ENCODE measurements at regions not wholly inside any gene's neighbourhood (a gene's known extent, or its start where the extent isn't known, plus 50 kb on each side); places are given as distances from the start of the nearest gene placed in this dataset.
A peak's percentile ranks its signal among the peaks of the same experiment; 100 is the strongest.
"Not testable (repeated sequence)": the region's sequence is repeated elsewhere in the genome, so short reads cannot be mapped to it uniquely, and the experiment has no call there.

DNA sequence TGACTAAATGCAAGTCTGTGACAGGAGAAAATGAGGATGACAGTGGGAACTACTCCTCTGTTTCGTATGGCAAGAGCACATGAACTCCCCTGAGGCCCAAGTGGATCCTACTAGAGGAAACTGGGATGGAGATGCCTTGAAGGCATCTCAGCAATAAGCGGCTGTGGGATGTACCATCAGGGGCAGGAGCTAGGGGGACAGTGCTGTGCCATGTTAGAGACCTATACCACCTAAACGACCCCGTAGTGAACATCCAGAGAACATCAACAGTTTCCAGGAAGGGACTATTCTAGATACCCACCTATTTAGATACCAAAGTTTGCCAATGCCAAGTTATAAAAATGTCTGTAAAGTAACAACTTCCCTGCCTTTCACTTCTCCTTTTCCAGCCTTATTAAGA is 860.8 kb upstream of the ACVR2A start:
- no peak for DNase-seq (ENCODE audit: low read depth, low spot score)

DNA sequence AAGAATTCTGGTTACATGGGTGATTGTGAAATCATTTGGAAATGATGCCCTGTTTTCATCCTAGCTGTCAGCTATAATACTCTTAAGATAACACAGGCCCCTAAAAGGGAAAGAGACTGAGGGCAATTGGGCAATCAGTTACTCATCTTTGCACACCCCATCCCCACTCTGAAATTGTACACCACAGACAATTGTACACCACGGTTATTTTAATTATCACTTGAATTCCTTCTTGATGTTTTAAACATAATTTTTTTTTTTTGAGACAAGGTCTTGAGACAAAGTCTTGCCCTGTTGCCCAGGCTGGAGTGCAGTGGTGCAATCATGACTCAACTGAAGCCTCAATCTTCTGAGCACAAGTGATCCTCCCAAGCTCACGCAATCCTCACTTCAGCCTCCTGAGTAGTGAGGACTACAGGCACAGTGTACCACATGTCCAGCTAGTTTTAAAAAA is 862.4 kb upstream of the ACVR2A start:
- DNase-seq (ENCODE audit: low read depth, low spot score) = no peak

GRCh38 chr2:146981921-146982320 is 862.9 kb upstream of the ACVR2A start:
- no peak for DNase-seq (ENCODE audit: low read depth, low spot score)

- DNase-seq (ENCODE audit: low read depth, low spot score) = no peak
These were observed 865.1 kb upstream of the ACVR2A start for GRCh38 chr2:146979746-146980145.

DNA sequence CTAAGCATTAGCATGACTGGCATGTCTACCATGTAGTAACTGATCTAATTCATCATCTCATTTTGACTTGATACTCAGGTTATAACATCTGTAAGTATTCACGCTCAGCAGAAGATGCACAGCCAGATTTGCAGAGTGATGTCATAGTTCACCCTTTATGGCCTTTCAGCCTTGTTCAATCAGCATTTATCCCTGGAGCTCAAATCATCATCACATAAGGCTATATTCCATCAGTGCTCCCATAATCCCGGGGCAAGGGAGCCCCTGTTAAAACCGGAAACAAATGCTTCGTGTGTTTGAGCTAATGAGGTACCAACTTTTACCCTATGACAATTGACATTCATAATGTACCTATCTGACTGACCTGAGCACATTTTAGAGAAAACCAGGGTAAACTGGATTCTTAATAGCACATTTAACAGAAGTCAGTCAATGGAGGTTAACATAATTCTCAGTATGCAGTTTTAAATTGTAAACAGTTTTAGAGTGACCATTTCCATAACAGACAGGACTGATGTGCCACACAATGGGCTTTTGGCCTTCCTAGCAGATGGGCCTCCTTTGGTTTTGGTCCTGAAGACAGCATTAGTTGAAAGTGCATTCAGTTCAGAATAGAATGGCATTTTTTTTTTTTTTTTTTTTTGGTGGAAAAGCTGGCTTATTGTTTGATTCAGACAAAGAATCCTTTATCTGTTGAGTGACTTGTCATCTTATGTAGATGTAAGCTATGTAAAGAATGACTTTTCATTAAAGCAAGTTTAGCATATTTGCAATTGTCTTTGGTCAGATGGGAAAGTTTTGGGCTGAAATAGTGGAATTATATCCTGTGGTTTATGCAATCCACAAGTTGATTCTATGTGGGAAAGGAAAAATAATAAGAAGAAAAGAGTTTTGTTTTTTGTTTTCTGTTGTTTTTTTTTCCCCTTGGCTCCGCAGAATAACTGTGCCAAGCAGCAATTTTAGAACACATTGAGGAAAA is 866.0 kb upstream of the ACVR2A start:
- no peak for DNase-seq (ENCODE audit: low read depth, low spot score)

GRCh38 chr2:146970981-146971380 is 873.8 kb upstream of the ACVR2A start:
- not testable (repeated sequence) for DNase-seq (ENCODE audit: low read depth, low spot score)

GRCh38 chr2:146969703-146970102 is 875.1 kb upstream of the ACVR2A start:
- DNase-seq (ENCODE audit: low read depth, low spot score) = not testable (repeated sequence)

DNA sequence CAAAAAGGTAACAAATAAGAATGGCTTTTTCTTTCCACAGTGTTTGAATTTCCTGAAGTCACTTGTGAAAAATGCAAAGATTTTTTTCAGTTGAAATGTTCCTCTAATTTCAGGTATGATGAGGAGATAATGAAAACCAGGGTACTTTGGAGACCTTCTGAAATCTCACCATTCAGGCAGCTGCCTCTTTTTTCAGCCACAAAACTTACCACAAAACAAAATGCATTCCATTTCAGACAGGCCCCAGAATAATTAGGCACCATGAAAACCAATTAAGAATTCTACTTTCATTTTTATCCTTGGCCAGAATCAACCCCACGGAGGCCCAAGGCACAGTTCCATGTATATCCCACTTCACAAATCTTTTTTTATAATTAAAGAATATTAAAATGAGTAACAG is 880.3 kb upstream of the ACVR2A start:
- DNase-seq (ENCODE audit: low read depth, low spot score) = no peak

- DNase-seq (ENCODE audit: low read depth, low spot score) = no peak
These were observed 890.3 kb upstream of the ACVR2A start for GRCh38 chr2:146954544-146954943.

DNA sequence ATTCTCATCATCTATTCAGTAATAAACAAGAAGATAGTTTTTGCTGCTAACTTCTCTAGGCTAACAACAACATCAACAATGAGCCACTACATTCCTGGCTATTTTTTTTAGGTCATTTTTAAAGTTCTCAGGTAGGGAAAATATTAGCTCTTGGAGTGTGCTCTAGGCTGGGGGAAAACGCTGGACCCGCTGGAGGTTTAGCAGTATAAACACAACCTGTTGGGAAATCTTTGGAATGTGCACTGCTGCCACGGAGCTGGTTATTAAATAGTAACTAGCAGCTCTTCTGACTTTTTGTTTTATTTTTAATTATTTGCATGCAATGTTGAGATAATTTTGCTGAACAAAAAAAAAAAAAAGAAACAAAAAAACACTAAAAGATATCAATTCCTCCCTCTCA is 892.1 kb upstream of the ACVR2A start:
- DNase-seq (ENCODE audit: low read depth, low spot score) = no peak

DNA sequence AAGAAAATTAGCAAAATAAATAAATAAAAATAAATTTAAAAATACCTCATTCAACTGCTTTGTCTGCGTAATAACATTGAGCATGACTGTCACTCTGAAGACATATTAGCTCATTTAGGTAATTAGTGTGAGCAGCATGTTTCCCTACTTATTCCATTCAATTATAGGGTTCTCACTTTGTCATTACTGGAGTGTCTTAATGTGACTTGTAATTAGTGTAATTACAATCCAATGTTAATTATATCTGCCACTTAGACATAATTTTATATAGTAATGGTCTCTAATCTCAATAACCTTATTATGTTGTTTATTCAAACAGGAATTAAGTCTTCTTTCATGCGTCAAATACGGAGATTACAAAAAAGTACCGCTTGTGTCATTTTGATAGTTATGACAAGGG is 893.9 kb upstream of the ACVR2A start:
- DNase-seq (ENCODE audit: low read depth, low spot score) = no peak

GRCh38 chr2:146950361-146950760 is 894.5 kb upstream of the ACVR2A start:
- DNase-seq (ENCODE audit: low read depth, low spot score) = no peak

GRCh38 chr2:146949400-146949799 is 895.4 kb upstream of the ACVR2A start:
- DNase-seq (ENCODE audit: low read depth, low spot score) = no peak

- DNase-seq (ENCODE audit: low read depth, low spot score) = no peak
These were observed 900.2 kb upstream of the ACVR2A start for GRCh38 chr2:146944601-146945000.

DNA sequence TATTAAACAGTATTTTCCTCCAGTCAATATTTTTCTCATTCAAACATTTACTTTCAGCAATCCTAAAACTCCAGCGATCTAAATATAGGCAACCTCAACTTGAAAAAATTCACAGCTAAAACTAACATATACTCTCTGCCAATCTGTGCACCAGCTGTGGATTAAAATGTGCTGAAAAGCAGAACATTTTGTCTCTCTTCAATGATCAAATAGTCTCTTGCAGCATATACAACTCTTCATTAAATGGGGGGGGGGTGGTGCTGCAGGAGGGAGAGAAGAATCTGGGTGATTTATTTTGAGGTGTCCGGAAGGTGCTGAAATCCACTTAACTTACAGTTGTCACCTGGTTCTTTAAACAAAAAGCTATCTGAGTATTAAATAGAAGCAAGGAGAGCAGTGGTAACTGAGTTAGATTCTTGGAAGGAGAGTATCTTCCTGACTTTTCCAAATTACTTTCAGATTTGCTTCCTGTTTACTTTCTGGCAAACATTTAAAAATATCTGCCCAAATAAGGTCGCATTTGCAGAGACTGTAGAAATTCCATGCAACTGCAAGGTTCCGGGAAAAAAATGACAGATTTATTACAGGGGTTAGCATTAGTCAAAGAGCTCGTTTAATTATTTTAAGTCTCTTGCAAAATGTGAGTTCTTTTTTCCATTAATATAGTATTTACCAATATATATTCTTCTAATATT is 904.7 kb upstream of the ACVR2A start:
- DNase-seq (ENCODE audit: low read depth, low spot score) = no peak

- no peak for DNase-seq (ENCODE audit: low read depth, low spot score)
These were observed 909.9 kb upstream of the ACVR2A start for GRCh38 chr2:146934921-146935320.

DNA sequence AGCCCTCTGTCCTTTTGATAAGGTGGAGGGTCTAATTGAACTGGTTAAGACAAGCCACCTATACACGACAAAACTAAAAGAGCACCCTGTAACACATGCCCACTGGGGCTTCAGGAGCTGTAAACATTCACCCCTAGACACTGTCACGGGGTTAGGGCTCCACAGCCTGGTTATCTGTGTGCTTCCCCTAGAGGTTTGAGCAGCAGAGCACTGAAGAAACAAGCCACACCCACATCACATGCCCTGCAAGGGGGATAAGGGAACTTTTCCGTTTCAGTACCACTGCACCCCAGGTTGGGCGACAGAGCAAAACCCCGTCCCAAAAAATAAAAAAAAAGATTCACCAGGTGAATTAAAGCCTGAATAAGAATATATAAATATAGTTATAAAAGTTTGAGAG is 913.7 kb upstream of the ACVR2A start:
- DNase-seq (ENCODE audit: low read depth, low spot score) = no peak

- peak; percentile 28 for DNase-seq (ENCODE audit: low read depth, low spot score)
These were observed 917.6 kb upstream of the ACVR2A start for GRCh38 chr2:146927080-146927711.

DNA sequence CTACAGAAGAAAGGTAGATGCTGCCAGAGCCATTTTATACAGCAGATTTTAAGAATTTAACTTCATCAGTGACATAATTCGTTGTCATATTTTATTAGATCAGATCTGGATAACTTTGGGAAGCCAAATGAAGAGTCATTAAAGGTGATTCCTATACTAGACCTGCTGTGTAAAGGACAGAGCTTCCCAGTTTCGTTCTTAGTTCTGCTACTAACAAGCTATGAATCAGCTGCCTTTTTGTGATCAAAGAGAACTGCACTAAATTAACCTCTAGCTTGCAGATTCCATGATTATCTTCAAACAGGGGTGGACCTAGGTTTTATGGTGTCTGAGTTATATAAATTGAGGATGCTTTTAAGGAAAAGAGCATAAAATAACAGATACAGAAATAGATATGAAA is 926.5 kb upstream of the ACVR2A start:
- no peak for DNase-seq (ENCODE audit: low read depth, low spot score)

DNA sequence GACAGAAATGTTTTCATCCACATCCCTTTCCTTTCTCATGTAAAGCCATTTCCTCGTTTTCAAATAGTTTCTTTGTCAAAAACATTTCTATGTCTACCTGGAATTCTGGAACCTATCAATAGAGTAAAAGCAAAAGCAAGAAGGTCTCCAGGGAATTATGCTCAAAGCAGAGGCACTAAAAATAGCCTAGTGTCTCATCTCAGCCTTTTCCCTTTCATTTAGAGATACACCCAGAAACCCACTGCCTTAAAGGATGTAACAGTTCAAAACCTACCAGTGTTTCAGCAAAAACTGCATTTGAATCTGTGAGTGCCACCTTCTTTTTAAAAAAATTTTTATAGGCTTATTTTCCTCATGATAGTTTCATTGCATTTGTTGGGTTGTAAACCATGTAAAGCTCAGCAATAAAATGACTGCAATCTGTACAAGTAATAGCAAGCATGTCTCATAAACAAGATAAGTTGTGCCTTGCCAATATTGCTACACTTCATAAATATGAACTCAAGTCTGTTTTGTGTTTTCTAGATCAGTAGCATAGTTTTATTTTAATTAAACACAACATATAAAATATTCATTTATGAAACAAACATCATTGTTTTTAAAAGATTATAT is 927.3 kb upstream of the ACVR2A start:
- no peak for DNase-seq (ENCODE audit: low read depth, low spot score)

DNA sequence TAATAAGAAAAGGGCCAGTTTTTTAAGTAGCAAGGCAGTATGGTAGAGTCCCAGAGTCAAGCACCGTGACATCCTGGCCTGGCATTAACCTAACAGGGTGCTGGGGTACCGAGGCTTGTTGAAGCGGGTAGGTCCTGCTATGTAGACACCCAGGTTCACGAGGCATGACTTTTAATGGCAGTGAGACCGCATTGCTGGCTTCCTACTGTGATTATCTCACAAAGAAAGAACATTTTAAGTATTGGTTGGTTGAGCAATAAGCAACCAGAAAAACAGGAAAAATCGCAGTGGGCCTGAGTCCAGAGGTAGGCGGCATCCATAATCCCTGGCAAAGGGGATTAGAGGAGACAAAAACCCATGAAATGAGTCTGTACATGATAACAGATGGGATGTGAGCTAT is 927.9 kb upstream of the ACVR2A start:
- DNase-seq (ENCODE audit: low read depth, low spot score) = no peak

DNA sequence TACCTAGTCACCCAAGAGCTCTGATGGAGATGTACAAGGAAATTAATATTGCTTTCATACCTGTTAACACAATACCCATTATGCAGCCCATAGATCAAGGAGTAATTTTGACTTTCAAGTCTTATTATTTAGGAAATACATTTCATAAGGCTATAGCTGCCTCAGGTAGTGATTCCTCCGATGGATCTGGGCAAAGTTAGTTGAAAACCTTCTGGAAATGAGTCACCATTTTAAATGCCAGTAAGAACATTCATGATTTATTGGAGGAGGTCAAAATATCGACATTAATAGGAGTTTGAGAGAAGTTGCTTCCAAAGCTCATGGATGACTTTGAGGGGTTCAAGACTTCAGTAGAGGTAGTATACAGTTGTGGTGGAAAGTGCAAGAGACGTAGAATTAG is 931.4 kb upstream of the ACVR2A start:
- DNase-seq (ENCODE audit: low read depth, low spot score) = no peak

All from smooth muscle cell of the brain vasculature (primary cell).